CD4-positive, alpha-beta T cell treated with Interferon alpha-2 for 1 hour (primary cell): ENCODE measurements at regions not wholly inside any gene's neighbourhood (a gene's known extent, or its start where the extent isn't known, plus 50 kb on each side); places are given as distances from the start of the nearest gene placed in this dataset.

Source experiments
- DNase-seq, 2 donors: peaks; one replicate each; pipeline ENCODE4 v3.0.0-alpha.2; 2020 to 2022

GRCh38 chr18:41753826-41754225 lies 201.2 kb upstream of the PIK3C3 start:
- no peak for DNase-seq

- DNase-seq = no peak
These were observed 202.2 kb upstream of the PIK3C3 start for GRCh38 chr18:41752826-41753225.

DNA sequence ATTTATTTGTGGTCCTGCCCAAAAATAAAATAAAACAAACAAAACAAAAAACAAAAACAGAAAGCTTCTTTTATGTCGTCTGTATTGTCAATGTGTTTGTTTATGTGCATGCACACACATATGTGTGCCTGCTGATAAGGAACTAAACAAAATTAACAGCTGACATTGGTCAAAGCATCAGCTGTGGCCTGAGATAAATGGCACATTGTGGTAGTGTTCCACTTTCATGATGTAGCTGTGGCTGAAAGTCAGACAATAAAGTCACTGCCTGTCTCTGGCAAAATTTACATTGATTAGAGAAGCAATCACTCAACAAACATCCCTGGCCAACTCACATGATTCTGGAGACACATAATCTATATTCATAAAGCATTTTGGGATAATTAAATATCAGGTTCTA lies 203.4 kb upstream of the PIK3C3 start:
- DNase-seq = no peak

GRCh38 chr18:41751161-41751560 lies 203.9 kb upstream of the PIK3C3 start:
- DNase-seq = no peak

- DNase-seq = no peak
These were observed 207.3 kb upstream of the PIK3C3 start for GRCh38 chr18:41747723-41748242.

GRCh38 chr18:41745166-41746049 lies 209.6 kb upstream of the PIK3C3 start:
- no peak for DNase-seq

DNA sequence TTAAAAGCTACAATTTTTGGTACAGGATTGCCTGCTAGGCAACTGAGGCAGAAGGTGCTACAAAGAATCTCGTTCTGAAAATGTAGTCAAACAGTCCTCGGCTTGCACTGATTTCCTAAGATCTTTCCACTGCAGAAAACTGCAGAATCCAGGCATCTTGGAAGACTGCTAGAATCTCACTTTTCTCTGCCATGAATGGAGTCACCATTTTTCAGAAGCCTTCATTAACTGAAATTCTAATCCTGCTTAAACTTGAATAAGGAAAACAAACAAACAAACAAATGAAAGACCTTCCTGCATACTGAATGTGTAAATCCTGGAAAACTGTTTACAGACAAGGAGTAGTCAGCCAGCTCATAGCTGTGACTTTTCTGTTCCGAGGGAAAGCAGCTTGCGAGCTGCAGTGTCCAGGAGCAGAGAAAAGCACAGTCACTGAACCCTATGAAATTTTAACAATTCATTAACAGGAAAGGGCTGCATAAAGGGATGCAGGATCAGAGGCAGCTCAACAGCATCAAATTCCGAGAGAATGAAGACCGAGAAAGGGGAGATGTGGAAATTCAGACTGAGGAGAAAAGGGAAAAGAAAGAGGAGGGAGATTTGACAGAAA lies 210.5 kb upstream of the PIK3C3 start:
- no peak for DNase-seq

DNA sequence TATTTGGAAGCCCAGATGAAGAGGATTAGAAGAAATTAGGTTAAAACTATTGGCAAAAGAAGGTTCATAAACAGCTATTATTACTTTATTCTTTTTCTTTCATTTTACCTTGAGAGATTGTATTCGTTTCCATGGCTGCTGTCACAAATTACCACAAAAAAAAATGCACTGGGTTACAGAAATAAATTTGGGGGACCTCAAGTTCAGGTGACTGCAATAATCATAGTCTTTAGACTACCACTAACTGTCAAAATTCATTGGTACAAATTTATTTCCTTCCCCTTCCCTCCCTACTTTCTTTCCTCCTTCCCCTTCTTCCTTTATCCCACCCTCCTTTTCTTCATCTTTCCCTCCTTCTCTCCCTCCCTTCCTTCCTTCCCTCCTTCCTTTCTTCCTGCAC lies 217.8 kb upstream of the PIK3C3 start:
- DNase-seq = no peak

GRCh38 chr18:41734917-41735316 lies 220.1 kb upstream of the PIK3C3 start:
- no peak for DNase-seq

GRCh38 chr18:41732356-41732755 lies 222.7 kb upstream of the PIK3C3 start:
- no peak for DNase-seq

DNA sequence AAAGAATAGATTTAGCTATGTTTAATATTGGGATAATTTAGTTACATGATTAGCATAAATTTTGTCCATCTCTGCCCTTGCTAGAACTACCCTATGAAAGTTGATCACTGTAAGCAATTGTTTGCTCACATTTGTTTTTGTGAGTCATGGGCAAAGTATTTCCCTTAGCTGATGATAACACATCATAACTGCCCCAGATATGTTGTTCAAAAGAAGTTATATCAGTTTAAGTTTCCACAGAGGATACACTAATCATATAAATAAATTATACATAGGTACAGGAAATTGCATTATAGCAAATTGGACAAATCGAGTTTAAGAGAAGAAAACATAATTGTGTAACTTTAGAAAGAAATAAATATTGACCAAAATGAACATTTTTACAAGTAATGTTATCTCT lies 223.2 kb upstream of the PIK3C3 start:
- DNase-seq = no peak

GRCh38 chr18:41724195-41724594 lies 230.8 kb upstream of the PIK3C3 start:
- DNase-seq = no peak

DNA sequence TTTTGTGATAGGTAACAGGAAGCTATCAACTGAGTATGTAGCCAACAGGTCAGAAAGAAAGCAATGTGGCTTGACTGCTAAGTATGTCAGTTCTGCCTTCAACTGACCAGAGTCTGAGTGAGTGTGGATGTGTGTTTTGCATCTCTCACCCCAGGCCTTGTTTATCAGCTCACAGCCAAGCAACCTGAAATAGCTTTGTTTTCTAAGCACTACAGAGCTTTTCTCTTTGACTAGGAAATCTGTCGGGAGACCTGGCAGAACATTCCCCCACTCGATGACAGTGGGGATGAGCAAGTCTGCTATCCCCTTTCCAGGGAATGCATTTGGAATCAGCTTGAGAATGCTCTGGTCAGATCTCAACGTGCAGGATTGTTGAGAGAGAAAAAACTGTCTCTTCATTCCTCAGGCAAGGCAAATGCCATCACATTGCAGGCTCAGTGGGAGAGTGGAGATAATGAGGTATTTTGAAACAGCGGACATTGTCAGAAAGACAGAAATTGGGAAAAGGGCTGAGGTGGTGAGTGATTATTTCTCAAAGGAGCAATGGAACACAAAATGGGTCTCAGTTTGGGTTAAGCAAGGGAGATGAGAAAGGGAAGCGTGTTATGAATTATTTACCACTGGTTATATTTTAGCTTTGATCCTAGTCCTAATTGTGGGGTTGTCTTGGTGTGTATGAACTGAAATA lies 233.8 kb upstream of the PIK3C3 start:
- DNase-seq = no peak

GRCh38 chr18:41720226-41720625 lies 234.8 kb upstream of the PIK3C3 start:
- no peak for DNase-seq

GRCh38 chr18:41719808-41720207 lies 235.2 kb upstream of the PIK3C3 start:
- DNase-seq = no peak

GRCh38 chr18:41714872-41715271 lies 240.2 kb upstream of the PIK3C3 start:
- no peak for DNase-seq

- no peak for DNase-seq
These were observed 240.8 kb upstream of the PIK3C3 start for GRCh38 chr18:41713969-41714825.

DNA sequence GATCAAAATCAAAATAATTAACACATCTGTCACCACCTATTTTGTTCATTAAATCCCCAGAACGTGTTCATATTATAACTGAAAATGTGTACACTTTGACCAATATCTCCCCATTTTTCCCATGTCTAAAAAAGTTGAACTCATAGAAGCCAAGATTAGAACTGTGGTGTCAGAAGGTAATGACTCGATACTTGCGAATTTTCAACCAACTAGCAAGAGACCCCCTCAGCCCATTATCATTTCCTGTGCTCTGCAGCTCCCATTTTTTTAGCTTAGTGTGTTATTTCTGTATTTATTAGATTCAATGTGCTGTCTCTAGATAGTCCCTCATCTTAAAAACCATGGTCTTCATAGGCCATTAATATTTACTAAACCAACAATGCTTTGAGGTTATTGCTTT lies 248.7 kb upstream of the PIK3C3 start:
- no peak for DNase-seq

GRCh38 chr18:41703744-41704530 lies 251.1 kb upstream of the PIK3C3 start:
- DNase-seq = no peak

DNA sequence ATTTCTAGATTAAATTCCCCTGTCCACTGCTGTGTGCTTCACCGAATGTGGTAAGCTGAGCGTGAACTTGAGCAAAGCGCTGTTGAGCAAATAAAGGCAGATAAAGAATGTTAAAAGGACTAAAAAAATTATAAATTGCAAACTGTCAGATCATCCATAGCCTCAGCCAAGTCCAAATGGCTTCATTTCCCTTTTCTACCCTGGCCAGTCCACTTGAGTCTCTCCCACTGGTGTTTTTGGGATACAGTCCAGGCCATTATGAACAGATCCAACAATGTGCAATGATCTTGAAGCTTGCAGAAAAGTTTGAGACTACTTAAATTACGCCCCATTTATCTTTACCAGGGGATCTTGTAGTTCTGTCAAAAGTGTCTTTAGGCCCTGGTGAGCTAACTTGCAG lies 254.6 kb upstream of the PIK3C3 start:
- no peak for DNase-seq

- DNase-seq = no peak
These were observed 259.6 kb upstream of the PIK3C3 start for GRCh38 chr18:41695441-41695840.

DNA sequence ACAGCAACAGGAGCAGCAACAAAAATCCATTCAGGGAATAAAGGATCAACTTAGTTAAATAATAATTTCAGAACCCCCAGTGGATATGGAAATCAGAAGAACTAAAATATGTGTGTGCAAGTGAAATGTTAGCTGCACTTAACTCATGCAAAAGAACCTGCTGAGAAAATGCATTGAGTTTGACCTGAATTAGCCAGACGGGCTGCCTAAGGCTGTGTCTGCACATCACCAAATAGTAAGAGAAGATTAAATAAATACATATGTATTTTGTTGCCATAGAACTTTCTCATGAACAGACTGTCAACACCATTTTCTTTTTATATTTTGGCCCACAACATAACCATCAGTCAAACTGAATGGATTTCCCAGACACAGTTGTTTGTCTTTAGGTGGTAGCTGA lies 262.0 kb upstream of the PIK3C3 start:
- no peak for DNase-seq
